IMR-90 (cell line): ENCODE measurements at regions not wholly inside any gene's neighbourhood (a gene's known extent, or its start where the extent isn't known, plus 50 kb on each side); places are given as distances from the start of the nearest gene placed in this dataset.

ENCODE experiments used
- ATAC-seq: fragments of 200-7000 bp; cut with Tn5 transposase; 2 replicates; pipeline ENCODE4 v1.9.1; 2020; ENCODE audit warnings: low read depth, mild to moderate bottlenecking, moderate library complexity
- BruUV-seq: library from RNA; stranded (reverse); fragments of 400-500 nt; replicated peaks from 2 replicates; lab custom pipeline; 2021; lab: Mats Ljungman, UMichigan
- CTCF ChIA-PET: fragments of 300-600 bp; formaldehyde crosslinking; extraction: SDS; loops from one replicate; lab custom pipeline; 2021; ENCODE audit warnings: antibody characterized with exemption; lab: Yijun Ruan, JAX
- POLR2A ChIA-PET: fragments of 300-600 bp; sonication (Branson Sonifier 250); formaldehyde crosslinking; loops from one replicate; lab custom pipeline; 2022; ENCODE audit warnings: antibody characterized with exemption; ENCODE audit not compliant: unreplicated experiment; lab: Charles Lee
- DNase-seq: peaks from one replicate; pipeline ENCODE4 v3.0.0; 2013
- H2AFZ ChIP-seq: replicated peaks from 2 replicates; pipeline ENCODE3; 2013; ENCODE audit warnings: low read length, mild to moderate bottlenecking; ENCODE audit not compliant: poor library complexity
- H2AK5ac ChIP-seq: 2 replicates; pipeline ENCODE4 v1.6.1; 2013; ENCODE audit warnings: low read depth, low read length, inconsistent platforms
- H2AK9ac ChIP-seq: replicated peaks from 2 replicates; pipeline ENCODE3; 2013; ENCODE audit warnings: mild to moderate bottlenecking, low read depth, low read length, moderate library complexity; ENCODE audit not compliant: poor library complexity
- H2BK120ac ChIP-seq: 2 replicates; pipeline ENCODE4 v1.6.1; 2013; ENCODE audit warnings: low read depth, low read length, inconsistent platforms
- H2BK15ac ChIP-seq: 3 replicates; pipeline ENCODE4 v1.6.1; 2013; ENCODE audit warnings: low read depth, low read length, inconsistent platforms
- H2BK20ac ChIP-seq: 2 replicates; pipeline ENCODE4 v1.6.1; 2013; ENCODE audit warnings: low read depth, mild to moderate bottlenecking, inconsistent platforms, low read length, moderate library complexity
- H2BK5ac ChIP-seq: 2 replicates; pipeline ENCODE4 v1.6.1; 2013; ENCODE audit warnings: mild to moderate bottlenecking, low read depth, low read length, inconsistent platforms; ENCODE audit not compliant: poor library complexity, severe bottlenecking
- H3K14ac ChIP-seq: replicated peaks from 2 replicates; pipeline ENCODE4 v1.6.1; 2013; ENCODE audit warnings: low read depth, low read length, inconsistent platforms
- H3K18ac ChIP-seq: 2 replicates; pipeline ENCODE4 v1.6.1; 2013; ENCODE audit warnings: low read depth, low read length, control low read depth
- H3K23ac ChIP-seq: 2 replicates; pipeline ENCODE4 v1.6.1; 2013; ENCODE audit warnings: low read depth, low read length, inconsistent platforms
- H3K27ac ChIP-seq: 2 replicates; pipeline ENCODE4 v1.5.1; 2013; ENCODE audit warnings: mild to moderate bottlenecking, control low read depth, low read length; ENCODE audit not compliant: insufficient read depth
- H3K27me3 ChIP-seq: 2 replicates; pipeline ENCODE4 v1.6.1; 2013; ENCODE audit warnings: low read length; ENCODE audit not compliant: control insufficient read depth, insufficient read depth
- H3K36me3 ChIP-seq: 2 replicates; pipeline ENCODE4 v1.6.1; 2013; ENCODE audit warnings: low read length, mixed read lengths; ENCODE audit not compliant: control insufficient read depth, insufficient read depth
- H3K4ac ChIP-seq: 2 replicates; pipeline ENCODE4 v1.6.1; 2013; ENCODE audit warnings: low read depth, low read length, inconsistent platforms
- H3K4me1 ChIP-seq: 2 replicates; pipeline ENCODE4 v1.6.1; 2013; ENCODE audit warnings: low read length, mixed read lengths; ENCODE audit not compliant: control insufficient read depth, insufficient read depth
- H3K4me2 ChIP-seq: 2 replicates; pipeline ENCODE4 v1.6.1; 2013; ENCODE audit warnings: low read depth, mild to moderate bottlenecking, control low read depth, low read length, moderate library complexity
- H3K4me3 ChIP-seq: 2 replicates; pipeline ENCODE4 v1.5.1; 2013; ENCODE audit warnings: low read depth, mild to moderate bottlenecking, control low read depth, low read length, moderate library complexity; ENCODE audit not compliant: insufficient read depth
- H3K56ac ChIP-seq: 2 replicates; pipeline ENCODE4 v1.6.1; 2013; ENCODE audit warnings: low read length, inconsistent platforms; ENCODE audit not compliant: insufficient read depth; ENCODE audit errors: extremely low read depth
- H3K79me1 ChIP-seq, 2 experiments: 2 replicates each; pipeline ENCODE4 v1.6.1; 2013; ENCODE audit warnings: low read length in 2 of 2, inconsistent platforms in 1 of 2, low read depth in 1 of 2
- H3K9ac ChIP-seq: 2 replicates; pipeline ENCODE4 v1.6.1; 2013; ENCODE audit warnings: low read depth, low read length, control low read depth
- H3K9me1 ChIP-seq: 2 replicates; pipeline ENCODE4 v1.6.1; 2013; ENCODE audit warnings: low read length, inconsistent platforms; ENCODE audit not compliant: insufficient read depth
- H3K9me3 ChIP-seq: 2 replicates; pipeline ENCODE4 v1.6.1; 2013; ENCODE audit warnings: low read length; ENCODE audit not compliant: control insufficient read depth, insufficient read depth
- H4K20me1 ChIP-seq: 2 replicates; pipeline ENCODE4 v1.6.1; 2013; ENCODE audit warnings: low read length, inconsistent platforms; ENCODE audit not compliant: insufficient read depth
- H4K5ac ChIP-seq: 2 replicates; pipeline ENCODE4 v1.6.1; 2013; ENCODE audit warnings: mild to moderate bottlenecking, low read depth, low read length, control low read depth
- H4K8ac ChIP-seq, 2 experiments: 2 replicates each; pipeline ENCODE4 v1.6.1; 2013; ENCODE audit warnings: low read depth in 2 of 2, low read length in 2 of 2, control low read depth in 1 of 2, inconsistent platforms in 1 of 2
- H4K91ac ChIP-seq: 2 replicates; pipeline ENCODE4 v1.6.1; 2013; ENCODE audit warnings: low read depth, low read length, inconsistent platforms; ENCODE audit not compliant: insufficient read depth
- CEBPB ChIP-seq: IDR thresholded peaks from 2 replicates; pipeline ENCODE4 v1.6.1; 2012; ENCODE audit warnings: low read depth, low read length, improper control_type of control experiment
- CHD1 ChIP-seq: IDR thresholded peaks from 2 replicates; pipeline ENCODE4 v1.6.1; 2012; ENCODE audit warnings: low read depth, low read length, improper control_type of control experiment
- CTCF ChIP-seq: conservative IDR thresholded peaks from 2 replicates; pipeline ENCODE4 v1.5.1; 2012; ENCODE audit warnings: mild to moderate bottlenecking, low read depth, low read length, improper control_type of control experiment
- FOS ChIP-seq: fragments of 150-350 bp; IDR thresholded peaks from 2 replicates; pipeline ENCODE4 v1.6.1; 2016; ENCODE audit warnings: low read depth, low read length
- MAFK ChIP-seq: IDR thresholded peaks from 2 replicates; pipeline ENCODE4 v1.6.1; 2012; ENCODE audit warnings: low read depth, low read length, improper control_type of control experiment
- MAZ ChIP-seq: IDR thresholded peaks from 2 replicates; pipeline ENCODE4 v1.6.1; 2012; ENCODE audit warnings: low read depth, mild to moderate bottlenecking, low read length, improper control_type of control experiment, moderate library complexity, borderline replicate concordance
- MXI1 ChIP-seq: IDR thresholded peaks from 2 replicates; pipeline ENCODE4 v1.6.1; 2012; ENCODE audit warnings: low read depth, mild to moderate bottlenecking, low read length, moderate library complexity, borderline replicate concordance
- NFE2L2 ChIP-seq: fragments of 150-350 bp; IDR thresholded peaks from 2 replicates; pipeline ENCODE4 v1.6.1; 2016; ENCODE audit warnings: low read depth, mild to moderate bottlenecking, low read length
- RAD21 ChIP-seq: IDR thresholded peaks from 2 replicates; pipeline ENCODE4 v1.6.1; 2012; ENCODE audit warnings: low read length, improper control_type of control experiment
- RFX5 ChIP-seq: IDR thresholded peaks from 2 replicates; pipeline ENCODE4 v1.8.0; 2012; ENCODE audit warnings: low read depth, mild to moderate bottlenecking, low read length, moderate library complexity
- USF2 ChIP-seq: fragments of 150-350 bp; IDR thresholded peaks from 2 replicates; pipeline ENCODE4 v1.6.1; 2017; ENCODE audit warnings: mild to moderate bottlenecking, antibody characterized with exemption, low read length, low read depth
- WGBS, 2 experiments: methylation state at CpG; one replicate each; pipeline versions ENCODE4 v1.1.5 to v1.1.7; 2013; ENCODE audit warnings: missing lambda C conversion rate in 2 of 2; ENCODE audit not compliant: insufficient read length in 1 of 2; ENCODE audit errors: extremely low coverage in 2 of 2; 5-methylcytosine and 5-hydroxymethylcytosine counted together
- dilution Hi-C: fragments of 300-500 bp; cut with HindIII; formaldehyde crosslinking; loops from one replicate; pipeline ENCODE4 v1.14.3; 2018; ENCODE audit warnings: low sequenced_read_pairs; ENCODE audit not compliant: unreplicated experiment
- in situ Hi-C: fragments of 300-500 bp; cut with MboI; formaldehyde crosslinking; loops from 3 replicates; pipeline ENCODE4 v1.14.3; 2019; ENCODE audit warnings: low sequenced_read_pairs, inconsistent platforms, mixed read lengths
- intact Hi-C: fragments of 100-400 bp; cut with micrococcal nuclease; formaldehyde crosslinking; loops from 2 replicates; pipeline ENCODE4 v1.10.0; 2022

- H4K8ac ChIP-seq = no peak overlapping the region
- no peaks in the 10 kb centered on the region for H3K4me1 ChIP-seq
- DNase-seq (no peak), ATAC-seq (no peak)
- no peak overlapping the region for H3K4ac ChIP-seq
- no peaks in the 10 kb centered on the region for H3K79me1 ChIP-seq
- no TSS peak for BruUV-seq
- H2BK15ac ChIP-seq = no peak overlapping the region
- H3K27ac ChIP-seq = no peak overlapping the region
- H4K5ac ChIP-seq = no peak overlapping the region
- H3K9ac ChIP-seq = no peak overlapping the region
- no peak overlapping the region for H2AK5ac ChIP-seq
- H2BK20ac ChIP-seq = no peak overlapping the region
- H3K4me2 ChIP-seq = no peak overlapping the region
- H3K4me3 ChIP-seq = no peak overlapping the region
- no peak overlapping the region for H2BK5ac ChIP-seq
- no peak overlapping the region for H2BK120ac ChIP-seq
- no peak overlapping the region for H2AK9ac ChIP-seq
- H3K56ac ChIP-seq = no peak overlapping the region
- no CpG with 5 or more reads among the region's 1 CpG for WGBS, 2 experiments
- no peak overlapping the region for H2AFZ ChIP-seq
- H3K27me3 ChIP-seq = no peaks in the 10 kb centered on the region
- no peak for TF ChIP-seq FOS
- no peak for TF ChIP-seq MXI1
- TF ChIP-seq CEBPB = no peak
- no peak for TF ChIP-seq NFE2L2
- TF ChIP-seq MAZ = no peak
- no peak for TF ChIP-seq MAFK
- no peak for TF ChIP-seq CHD1
- TF ChIP-seq CTCF = no peak
- TF ChIP-seq RFX5 = no peak
- no peak for TF ChIP-seq USF2
- TF ChIP-seq RAD21 = no peak
- H3K18ac ChIP-seq = no peak overlapping the region
- ChIA-PET CTCF (no interaction called here), POLR2A (no interaction called here)
- H4K91ac ChIP-seq = no peak overlapping the region
- no peaks in the 10 kb centered on the region for H3K36me3 ChIP-seq
- H3K9me1 ChIP-seq = no peaks in the 10 kb centered on the region
- H3K14ac ChIP-seq = no peak overlapping the region
- H3K23ac ChIP-seq = no peak overlapping the region
- H4K20me1 ChIP-seq = no peaks in the 10 kb centered on the region
- intact Hi-C loops = no loop called here
- peaks cover 4% of the 10 kb centered on the region; the same call in 1 of the 2 replicates for H3K9me3 ChIP-seq
- in situ Hi-C loops = no loop called here
- dilution Hi-C loops = no loop called here
Observed at GRCh38 chr18:71049893-71050292, 761.0 kb downstream of the SOCS6 start.
